GM19328 (cell line): ENCODE measurements at regions not wholly inside any gene's neighbourhood (a gene's known extent, or its start where the extent isn't known, plus 50 kb on each side); places are given as distances from the start of the nearest gene placed in this dataset.

Experiments used
- ATAC-seq: cut with Tn5 transposase; IDR thresholded peaks from one replicate; pipeline ENCODE4 v1.9.1; 2021; ENCODE audit warnings: mild to moderate bottlenecking, moderate library complexity; ENCODE audit not compliant: unreplicated experiment

DNA sequence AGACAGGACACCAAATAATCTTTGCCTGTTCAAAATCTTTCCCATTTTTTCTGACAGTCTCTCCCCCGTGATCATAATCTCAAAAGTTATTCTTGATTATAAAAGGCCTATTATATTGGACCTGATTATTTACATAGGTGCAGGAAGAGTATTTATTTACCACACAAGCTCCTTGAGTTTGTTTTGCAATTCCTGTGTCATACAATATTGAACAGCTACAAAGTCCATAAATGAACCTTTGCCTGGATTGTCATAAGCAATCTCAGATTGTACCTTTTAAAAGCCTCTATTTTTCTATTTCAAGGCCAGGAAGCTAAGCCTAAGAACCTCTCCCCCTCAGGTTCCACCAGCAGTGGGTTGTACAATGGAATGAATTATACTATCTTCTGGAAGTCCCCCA lies 183.9 kb upstream of the MEOX2 start:
- no peak for ATAC-seq

DNA sequence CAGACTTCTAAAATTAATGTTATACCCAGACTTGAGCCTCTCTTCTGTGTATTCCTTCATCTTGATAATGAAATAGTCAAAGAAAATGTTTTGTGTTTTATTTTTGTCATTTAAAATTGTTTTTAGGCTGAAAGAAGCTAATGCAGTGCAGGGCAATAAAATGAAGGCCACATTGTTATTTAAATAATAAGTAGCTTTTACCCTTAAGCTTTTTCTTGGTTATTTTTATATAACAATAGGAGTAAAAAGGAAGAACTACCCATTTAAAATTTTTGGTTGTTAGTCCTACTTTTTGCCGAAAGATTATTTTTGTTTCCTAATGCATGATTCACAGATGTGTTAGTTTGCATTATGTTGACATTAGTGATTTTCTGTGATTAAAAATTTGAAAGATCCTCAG lies 181.0 kb upstream of the MEOX2 start:
- ATAC-seq, result no peak

DNA sequence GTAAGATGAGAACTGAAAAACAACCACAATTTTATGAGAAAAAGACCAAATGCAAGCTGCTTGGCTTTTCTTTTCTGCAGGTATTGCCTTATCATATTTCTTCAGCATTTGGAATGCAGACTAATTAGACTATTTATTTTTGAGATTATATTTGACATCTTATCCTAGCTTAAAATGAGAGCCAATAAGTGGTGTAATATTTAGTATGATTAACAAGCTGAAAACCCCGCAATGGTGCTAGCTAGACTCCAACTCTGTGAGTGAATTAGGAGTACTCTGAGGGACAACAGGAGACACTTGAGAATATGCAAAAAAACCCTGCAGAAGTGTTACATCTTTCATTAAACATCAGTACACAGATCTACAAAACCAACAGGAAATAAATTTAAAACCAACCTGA lies 180.3 kb upstream of the MEOX2 start:
- no peak for ATAC-seq

DNA sequence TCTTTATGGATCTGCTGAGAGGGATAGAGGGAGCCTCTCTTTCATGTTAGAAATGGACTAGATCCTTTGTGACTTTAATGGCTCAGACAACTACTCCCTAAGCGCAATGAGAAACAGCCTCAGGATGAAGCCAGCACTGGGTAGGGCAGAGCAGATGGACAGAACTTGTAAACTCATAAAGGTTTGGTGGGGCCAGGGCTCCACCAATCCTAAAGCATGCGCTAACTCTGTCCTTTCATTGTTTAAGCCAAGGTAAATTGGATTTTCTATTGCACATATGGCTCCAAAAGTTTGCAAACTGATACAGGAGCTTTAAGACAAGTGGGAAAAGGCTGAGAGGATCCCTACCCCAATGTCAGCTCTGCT lies 178.1 kb upstream of the MEOX2 start:
- ATAC-seq, result no peak

DNA sequence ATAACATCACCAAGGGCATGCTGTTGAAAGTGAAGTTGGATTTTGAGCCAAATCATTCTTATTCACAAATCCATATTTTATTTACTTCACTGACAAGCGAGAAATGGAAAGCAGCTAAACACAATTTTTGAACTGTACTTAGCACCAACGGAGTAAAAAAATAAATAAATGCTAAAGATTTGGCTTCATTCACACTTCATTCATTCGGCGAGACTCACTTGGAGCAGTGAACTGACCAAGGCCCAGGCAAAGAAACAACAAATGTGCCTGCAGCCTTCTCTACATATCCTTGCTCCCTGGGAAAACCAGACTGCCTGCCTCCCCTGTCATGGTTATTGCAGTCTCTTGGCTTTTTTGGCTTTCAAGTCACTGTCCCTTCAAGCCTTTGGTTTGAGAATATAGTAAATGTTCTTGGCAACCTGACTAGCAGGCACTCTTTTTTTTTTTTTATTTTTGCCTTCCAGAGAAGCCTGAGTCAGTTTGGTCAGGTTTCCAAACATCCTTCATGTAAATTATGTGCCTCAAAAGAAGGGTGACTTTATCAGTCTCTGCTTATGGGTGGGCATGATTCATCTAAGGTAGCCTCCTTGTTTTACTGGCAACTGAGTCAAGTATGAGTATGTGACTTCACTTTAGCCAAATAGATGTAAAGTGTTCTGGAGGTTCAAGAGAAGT lies 177.6 kb upstream of the MEOX2 start:
- ATAC-seq, result no peak

DNA sequence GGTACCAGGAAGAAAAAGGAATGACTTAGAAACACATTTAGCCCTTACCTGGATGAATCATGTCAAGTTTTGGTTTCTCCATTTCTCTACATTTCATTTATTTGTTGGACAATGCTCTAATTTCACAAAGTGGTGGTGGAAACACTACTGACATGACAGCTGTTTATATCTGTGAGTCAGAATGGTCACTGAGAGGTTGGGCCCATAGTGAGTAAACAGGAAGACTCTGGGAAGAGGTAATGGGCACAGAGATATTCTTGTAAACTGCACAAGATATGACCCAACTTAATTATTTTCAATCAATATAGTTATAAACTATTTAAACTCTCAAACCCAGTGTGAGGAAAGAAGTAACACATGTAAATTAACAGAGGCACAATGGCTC lies 176.3 kb upstream of the MEOX2 start:
- no peak for ATAC-seq

DNA sequence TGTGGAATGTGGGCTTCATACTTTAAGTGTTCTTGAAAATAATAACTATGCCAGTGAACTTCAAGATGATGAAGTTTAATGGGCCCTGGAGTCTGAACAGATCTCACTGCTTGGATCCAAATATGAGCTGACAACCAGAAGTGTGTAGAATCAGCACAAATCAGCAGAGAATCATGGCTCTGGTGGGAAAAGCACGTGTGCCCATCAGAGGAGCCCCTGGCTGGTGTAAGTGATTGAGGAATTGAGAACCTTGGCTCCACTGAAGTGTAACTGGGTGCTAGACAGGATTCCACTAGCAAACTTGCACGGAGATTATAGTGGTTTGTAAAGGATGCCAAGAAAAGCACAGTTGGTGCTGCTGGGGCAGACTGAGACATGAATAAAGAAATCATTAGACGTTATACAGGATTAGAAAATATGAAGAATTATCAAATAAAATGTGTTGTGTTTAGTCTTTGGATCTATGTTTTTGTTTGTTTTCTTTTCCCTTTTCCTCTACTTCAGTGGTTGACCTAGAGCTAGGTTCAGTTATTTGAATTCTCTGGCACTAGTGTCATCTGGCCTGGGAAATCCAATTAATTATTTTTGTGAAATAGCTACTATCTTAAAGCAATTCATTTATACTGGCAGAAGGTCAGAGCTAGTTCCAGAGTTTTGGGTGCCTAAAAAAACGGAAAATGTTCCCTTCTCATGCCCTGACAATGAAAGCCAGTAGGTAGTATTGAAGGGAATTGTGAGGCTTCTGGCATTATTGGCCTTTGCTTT lies 175.7 kb upstream of the MEOX2 start:
- ATAC-seq, result no peak

DNA sequence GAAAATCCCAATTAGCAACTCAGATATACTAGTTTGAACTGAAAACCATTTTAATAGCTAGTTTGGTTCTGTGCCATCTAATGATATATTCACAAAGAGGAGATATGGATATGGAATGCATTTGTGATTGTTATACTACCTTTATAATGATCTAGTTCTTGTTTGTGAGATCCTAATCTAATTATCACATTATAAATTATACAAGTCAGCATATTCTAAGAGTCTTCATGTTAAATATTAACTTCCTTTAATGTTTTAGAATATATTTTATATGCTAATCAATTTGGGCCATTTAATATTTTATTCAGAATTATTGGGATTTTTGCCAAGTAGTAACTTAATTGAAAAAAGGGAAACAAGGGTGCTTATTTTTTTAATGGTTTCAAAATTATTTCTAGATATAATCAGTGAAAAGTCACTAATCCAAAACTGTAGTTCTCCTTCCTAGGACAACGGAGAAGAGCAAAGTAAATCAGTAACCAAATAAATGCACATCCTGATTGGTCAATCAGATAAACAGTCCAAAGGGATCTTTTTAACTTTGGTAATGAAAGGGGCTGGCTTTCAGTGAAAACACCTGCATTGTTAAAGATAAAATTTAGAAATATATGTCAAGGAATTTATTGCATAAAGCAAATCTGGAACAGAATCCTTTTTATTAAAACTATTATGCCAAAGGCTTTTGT lies 173.9 kb upstream of the MEOX2 start:
- ATAC-seq, result no peak

DNA sequence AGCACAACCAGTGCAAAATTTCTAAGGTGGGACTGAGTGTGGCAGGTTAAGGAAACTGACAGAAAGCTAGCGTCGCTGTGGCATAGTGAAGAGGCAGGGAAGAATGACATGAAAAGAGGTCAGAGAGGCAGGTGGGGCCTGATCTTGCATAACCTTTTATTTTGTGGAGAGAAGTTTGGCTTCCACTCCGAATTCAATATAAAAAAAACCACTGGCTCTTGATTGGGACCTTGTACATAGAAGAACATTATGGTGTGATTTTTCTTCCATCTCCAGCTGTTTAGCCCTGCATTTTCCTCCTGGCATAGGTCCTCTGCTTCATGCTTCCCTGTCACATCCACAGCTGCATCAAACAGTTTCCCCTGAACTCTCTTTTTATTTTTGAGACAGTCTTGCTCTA lies 170.5 kb upstream of the MEOX2 start:
- ATAC-seq, result no peak

DNA sequence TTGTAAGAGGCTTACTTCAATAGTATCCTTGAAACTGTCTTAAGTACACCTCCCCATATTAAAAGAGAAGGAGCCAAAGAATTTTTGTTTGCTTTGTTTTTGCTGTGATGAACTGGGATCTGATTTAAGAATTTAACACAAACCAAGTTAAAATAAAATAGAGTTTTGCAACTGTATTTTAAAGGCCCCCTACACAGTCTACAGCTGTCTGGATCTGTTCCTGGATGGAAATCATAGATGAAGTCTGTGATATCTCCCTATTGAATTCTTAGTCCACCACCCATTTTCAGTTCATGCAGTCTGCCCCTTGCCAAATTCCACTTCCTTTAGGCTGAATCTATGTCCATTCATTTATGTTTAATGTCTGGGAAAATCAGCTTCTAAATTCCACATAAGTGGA lies 169.8 kb upstream of the MEOX2 start:
- no peak for ATAC-seq

DNA sequence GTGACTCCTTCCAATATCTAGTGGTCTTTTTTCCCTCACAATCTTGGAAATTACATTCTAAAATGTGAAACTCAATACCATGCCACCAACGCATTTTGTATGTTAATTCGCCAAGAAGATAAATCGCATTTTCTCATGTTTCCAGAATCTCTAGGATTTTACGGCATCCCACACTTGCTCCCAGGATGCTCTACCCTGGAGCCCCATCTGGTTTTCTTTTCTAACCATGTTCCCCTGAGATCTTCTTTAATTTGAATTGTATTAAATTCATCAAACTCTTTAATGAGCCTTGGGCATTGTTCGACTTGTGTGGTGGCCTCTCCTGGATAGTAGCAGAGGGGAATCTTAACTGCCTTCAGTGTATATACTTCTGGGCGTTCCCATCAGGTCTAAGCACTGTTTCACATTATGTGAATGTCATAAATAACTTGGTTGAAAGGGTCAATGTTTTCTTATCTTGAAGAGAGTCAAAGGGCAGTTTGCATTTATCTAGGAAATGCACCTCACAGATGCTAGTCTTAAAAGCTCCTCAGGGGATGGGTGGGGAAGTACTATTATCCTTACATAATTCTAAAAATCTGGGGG lies 169.1 kb upstream of the MEOX2 start:
- no peak for ATAC-seq

DNA sequence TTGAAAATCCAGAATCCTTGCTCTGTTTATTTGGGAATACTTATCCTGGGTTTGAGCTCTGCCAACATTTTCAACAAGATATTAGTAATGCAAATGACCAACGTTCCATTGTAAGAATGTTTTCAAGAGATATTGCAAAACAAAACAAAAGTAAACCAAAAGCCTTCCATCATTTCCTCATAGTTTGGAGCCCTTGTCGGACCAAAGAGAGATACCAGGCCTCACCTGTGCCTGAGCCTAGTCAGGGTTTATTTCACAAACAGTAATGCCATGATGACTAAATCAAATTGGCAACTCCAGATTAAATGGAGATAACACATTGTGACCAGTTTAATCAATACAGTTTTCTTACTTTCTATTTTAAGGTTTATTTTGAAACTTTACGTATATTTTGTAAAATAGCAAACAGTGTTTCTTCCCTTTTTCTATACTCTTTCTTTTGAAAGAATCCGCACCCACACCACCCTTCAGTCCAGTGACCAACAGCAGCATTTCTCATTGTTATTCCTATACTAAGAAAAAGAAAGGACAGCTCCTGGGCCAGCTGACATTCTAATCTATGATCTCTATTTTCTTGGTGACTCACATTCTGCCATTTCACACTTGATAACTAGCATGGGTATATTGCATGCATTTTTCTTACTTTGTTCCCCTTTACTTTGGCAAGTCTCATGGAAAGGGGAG lies 168.5 kb upstream of the MEOX2 start:
- ATAC-seq, result no peak

DNA sequence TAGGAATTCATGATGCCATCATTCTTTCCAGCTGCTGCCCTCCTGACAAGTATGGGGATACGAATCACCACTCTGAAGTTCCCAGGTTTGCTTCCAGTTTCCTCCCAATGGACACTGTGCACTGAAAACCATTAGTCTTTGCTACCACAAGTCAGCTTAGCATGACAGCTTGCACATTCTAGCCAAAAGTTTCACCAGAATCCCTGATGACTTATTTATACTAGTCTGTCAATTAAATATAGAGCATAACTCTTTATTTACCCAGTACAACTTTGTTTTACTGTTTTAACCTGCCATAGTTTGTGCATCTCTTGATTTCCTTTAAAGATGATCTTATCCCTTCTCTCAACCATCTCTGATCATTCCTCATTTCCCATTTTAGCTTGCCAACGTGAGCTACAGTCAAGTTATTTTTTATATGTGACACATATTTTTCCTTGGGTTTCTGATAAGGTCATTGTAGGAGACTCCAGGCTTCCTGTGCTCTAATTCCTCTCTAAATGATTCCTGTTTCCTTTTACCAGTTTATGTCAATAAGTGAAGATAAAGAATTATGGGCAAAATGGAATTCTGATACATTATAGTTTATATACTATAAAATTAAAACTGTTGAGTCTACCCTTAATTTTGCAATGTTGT lies 167.5 kb upstream of the MEOX2 start:
- no peak for ATAC-seq

DNA sequence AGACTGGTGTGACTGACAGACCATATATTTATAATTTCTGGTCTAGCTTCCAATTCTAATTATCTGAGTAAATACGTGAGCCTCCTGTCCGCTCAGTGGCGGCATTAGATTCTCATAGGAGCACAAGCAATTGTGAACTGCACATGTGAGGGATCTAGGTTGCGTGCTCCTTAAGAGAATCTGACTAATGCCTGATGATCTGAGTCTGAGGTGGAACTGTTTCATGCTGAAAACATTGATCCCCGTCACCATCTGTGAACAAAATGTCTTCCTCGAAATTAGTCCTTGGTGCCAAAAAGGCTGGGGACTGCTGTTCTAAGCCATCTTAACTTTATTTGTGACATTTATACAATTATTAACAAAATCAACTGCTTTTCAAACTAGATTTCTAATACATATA lies 164.7 kb upstream of the MEOX2 start:
- no peak for ATAC-seq

DNA sequence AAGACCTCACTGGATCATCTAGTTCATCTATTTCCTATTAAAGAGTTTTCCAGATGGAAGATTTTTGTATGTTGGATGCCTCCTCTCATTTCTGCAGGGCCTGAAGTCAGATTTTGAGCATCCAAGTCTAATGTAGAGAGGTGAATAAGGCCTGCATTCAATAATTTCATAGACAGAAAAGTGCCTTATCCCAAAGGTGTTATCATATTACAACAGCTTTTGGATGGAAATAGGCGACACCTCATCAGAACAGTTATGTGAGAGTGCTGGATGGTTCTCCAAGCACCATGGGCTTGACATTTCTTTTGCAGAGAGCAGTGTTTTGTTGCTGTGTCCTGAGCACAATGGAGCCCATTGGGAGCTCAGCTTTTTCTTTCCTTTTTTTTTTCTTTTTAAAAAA lies 162.4 kb upstream of the MEOX2 start:
- no peak for ATAC-seq

DNA sequence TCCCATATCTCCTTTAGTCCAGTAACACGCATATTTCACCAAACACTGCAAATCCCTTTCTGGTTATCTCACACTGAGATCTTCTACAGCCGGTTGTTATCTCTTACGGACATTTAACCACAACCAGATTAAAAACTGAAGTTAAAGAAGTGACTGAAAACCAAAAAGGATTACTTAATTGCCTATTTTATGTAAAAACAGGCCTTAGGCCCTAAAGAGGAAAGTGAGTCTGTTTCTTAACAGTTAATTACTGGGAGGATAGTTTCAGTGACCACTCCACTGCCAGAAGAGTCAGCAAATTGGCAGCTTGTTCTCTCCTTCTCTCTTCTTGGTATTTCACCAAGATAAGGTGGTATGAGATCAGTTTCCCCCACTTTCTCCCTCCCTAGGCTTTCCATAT lies 161.9 kb upstream of the MEOX2 start:
- no peak for ATAC-seq

DNA sequence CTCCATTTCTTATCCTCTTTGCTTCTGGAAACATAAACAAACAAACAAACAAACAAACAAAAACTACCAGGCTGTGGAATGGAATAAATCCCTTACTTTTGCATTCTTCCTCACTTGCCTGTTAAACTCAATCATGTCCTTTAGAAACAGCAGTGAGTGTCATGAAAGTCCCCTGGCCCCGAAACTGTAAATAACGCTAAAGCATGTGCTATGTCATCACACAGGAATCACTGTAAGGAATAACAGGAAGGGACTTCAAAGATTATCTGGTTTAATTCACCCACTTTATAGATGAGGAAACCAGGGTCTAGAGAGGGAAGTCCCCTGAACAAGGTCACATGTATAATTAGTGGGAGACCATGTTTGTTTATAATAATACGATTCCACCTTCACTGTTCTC lies 159.4 kb upstream of the MEOX2 start:
- no peak for ATAC-seq

DNA sequence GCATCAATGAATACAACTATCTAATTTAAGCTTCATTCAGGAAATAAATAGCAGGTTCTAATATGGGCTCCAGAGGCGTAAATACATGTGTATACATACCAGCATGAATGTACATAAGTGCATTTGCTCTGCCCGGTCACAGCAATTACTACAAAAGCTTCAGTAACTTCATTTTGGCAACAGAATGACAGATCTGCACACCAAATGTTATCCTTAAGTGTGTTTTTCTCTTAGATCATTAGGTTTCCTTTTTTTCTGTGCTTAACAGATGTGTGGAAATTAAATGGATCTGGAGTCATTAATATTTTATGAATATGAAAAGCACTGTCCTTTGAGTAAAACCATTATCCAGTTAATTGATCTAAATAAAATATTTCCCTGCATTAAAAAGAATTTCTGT lies 159.0 kb upstream of the MEOX2 start:
- no peak for ATAC-seq

DNA sequence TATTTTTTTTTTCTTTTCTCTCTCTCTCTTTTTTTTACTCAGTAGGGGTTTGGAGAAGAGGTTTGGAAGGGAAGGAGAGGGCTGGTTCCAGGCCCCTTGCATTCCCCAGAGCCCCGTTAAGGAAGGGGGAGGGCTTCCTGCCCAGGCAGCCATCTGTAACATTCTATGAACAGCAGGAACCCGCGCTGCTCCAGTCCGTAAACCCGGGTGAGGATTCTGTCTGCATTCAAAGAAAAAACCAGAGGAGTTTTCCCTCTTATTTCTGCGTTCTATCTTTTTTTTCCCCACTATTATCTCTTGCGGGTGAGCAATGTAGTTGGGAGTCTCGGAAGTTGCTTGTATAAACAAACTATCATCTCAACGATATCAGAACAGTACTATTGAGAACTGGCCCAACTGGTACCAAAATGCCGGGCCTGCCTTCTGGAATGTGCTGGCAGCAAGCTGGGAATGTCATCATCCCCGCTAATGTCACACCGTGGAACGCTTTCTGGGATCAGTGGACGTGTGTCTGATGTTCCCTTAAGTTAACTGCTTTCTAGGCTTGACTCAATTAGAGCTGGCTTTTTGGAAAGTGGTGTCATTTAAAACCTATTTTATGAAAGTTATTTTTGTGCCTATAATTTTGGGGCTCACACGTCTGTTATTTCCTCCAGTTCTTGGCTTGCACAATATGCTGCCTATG lies 153.1 kb upstream of the MEOX2 start:
- no peak for ATAC-seq

DNA sequence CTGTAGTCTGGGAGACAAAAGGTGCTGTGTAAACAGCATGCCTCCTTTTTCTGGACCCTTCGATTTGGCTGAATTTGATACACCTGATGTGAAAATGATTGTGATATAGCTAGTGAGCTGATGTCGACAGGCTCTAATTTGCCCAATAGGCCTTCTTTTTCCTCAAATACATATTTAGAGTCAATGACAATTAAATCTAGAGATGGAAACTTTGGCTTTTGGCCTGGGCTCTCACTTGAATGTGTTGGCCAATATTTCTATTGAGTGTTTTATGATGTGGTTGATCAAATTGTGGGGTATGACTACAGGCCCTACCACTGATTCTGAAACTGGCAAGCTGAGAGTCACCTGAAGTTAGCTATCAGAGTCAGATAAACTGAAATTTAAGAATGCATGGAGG lies 151.8 kb upstream of the MEOX2 start:
- no peak for ATAC-seq
